ENCODE measurements at regions not wholly inside any gene's neighbourhood (a gene's known extent, or its start where the extent isn't known, plus 50 kb on each side); places are given as distances from the start of the nearest gene placed in this dataset.

- CTCF ChIA-PET (ENCODE audit: unreplicated experiment), result no interaction called here
- no peak overlapping the region for H3K27ac ChIP-seq (ENCODE audit: low read depth, low read length, poor library complexity, severe bottlenecking)
- intact Hi-C loops (cut with micrococcal nuclease; ENCODE audit: unreplicated experiment), result no loop called here
Observed at GRCh38 chr4:22203711-22204011, 255.1 kb upstream of the KCNIP4 start.

GRCh38 chr4:22202975-22203710 is 254.6 kb upstream of the KCNIP4 start:
- H3K9me3 ChIP-seq (ENCODE audit: low read length), result no peaks in the 10 kb centered on the region
- H3K9me2 ChIP-seq (ENCODE audit: insufficient read depth, low read length), result no peaks in the 10 kb centered on the region
- H2AFZ ChIP-seq (ENCODE audit: low read length), result no peak overlapping the region
- ChIA-PET CTCF (ENCODE audit: unreplicated experiment) (no interaction called here), POLR2A (interaction anchor here (0.7 kb wide), 1 partner anchor 8 kb away, joined by 3 read pairs; no protein-coding TSS in a partner anchor)
- intact Hi-C loops (cut with micrococcal nuclease; ENCODE audit: unreplicated experiment), result no loop called here
- no peak overlapping the region for H3K4me3 ChIP-seq (ENCODE audit: low read depth, low read length, poor library complexity, severe bottlenecking)
- BruUV-seq (replicated peaks), result no TSS peak
- no peak for DNase-seq (ENCODE audit: low spot score)
- H4K20me1 ChIP-seq (ENCODE audit: insufficient read depth, low read length), result no peaks in the 10 kb centered on the region
- no peak for TF ChIP-seq EZH2phosphoT487 (IDR thresholded peaks at IDR 0.05; ENCODE audit: borderline replicate concordance, low read depth, low read length)
- H3K79me2 ChIP-seq (ENCODE audit: insufficient read depth, low read depth, low read length), result no peaks in the 10 kb centered on the region
- H3K4me2 ChIP-seq (ENCODE audit: low read length), result no peak overlapping the region
- no peaks in the 10 kb centered on the region for H3K36me3 ChIP-seq (ENCODE audit: insufficient read depth, low read length)
- H3K4me1 ChIP-seq (ENCODE audit: insufficient read depth, low read length, poor library complexity, severe bottlenecking), result no peaks in the 10 kb centered on the region
- H3K27ac ChIP-seq (ENCODE audit: low read depth, low read length, poor library complexity, severe bottlenecking), result no peak overlapping the region

More at GRCh38 chr4:22203711-22204011, 255.1 kb upstream of the KCNIP4 start:
- Histone ChIP-seq H3K4me3 (ENCODE audit: low read depth, low read length, poor library complexity, severe bottlenecking) (no peak overlapping the region), H3K79me2 (ENCODE audit: insufficient read depth, low read depth, low read length) (no peaks in the 10 kb centered on the region), H3K4me2 (ENCODE audit: low read length) (no peak overlapping the region), H4K20me1 (ENCODE audit: insufficient read depth, low read length) (no peaks in the 10 kb centered on the region), H3K9me2 (ENCODE audit: insufficient read depth, low read length) (no peaks in the 10 kb centered on the region), H3K9me3 (ENCODE audit: low read length) (no peaks in the 10 kb centered on the region), H3K4me1 (ENCODE audit: insufficient read depth, low read length, poor library complexity, severe bottlenecking) (no peaks in the 10 kb centered on the region), H3K36me3 (ENCODE audit: insufficient read depth, low read length) (no peaks in the 10 kb centered on the region), H2AFZ (ENCODE audit: low read length) (no peak overlapping the region)
- no peak for TF ChIP-seq EZH2phosphoT487 (IDR thresholded peaks at IDR 0.05; ENCODE audit: borderline replicate concordance, low read depth, low read length)
- no peak for TF ChIP-seq CTCF (conservative IDR thresholded peaks at IDR 0.05; ENCODE audit: low read length)
- DNase-seq (ENCODE audit: low spot score), result no peak
- POLR2A ChIA-PET, result no interaction called here
- BruUV-seq (replicated peaks), result no TSS peak

GRCh38 chr4:22202246-22202974 is 253.8 kb upstream of the KCNIP4 start:
- CTCF ChIA-PET (ENCODE audit: unreplicated experiment), result no interaction called here
- Histone ChIP-seq H4K20me1 (ENCODE audit: insufficient read depth, low read length) (no peaks in the 10 kb centered on the region), H3K36me3 (ENCODE audit: insufficient read depth, low read length) (no peaks in the 10 kb centered on the region), H3K79me2 (ENCODE audit: insufficient read depth, low read depth, low read length) (no peaks in the 10 kb centered on the region), H3K9me2 (ENCODE audit: insufficient read depth, low read length) (no peaks in the 10 kb centered on the region), H2AFZ (ENCODE audit: low read length) (no peak overlapping the region), H3K4me2 (ENCODE audit: low read length) (no peak overlapping the region), H3K9me3 (ENCODE audit: low read length) (no peaks in the 10 kb centered on the region), H3K27ac (ENCODE audit: low read depth, low read length, poor library complexity, severe bottlenecking) (no peak overlapping the region), H3K4me3 (ENCODE audit: low read depth, low read length, poor library complexity, severe bottlenecking) (no peak overlapping the region), H3K4me1 (ENCODE audit: insufficient read depth, low read length, poor library complexity, severe bottlenecking) (no peaks in the 10 kb centered on the region)
- intact Hi-C loops (cut with micrococcal nuclease; ENCODE audit: unreplicated experiment), result no loop called here
- DNase-seq (ENCODE audit: low spot score), result no peak
- BruUV-seq (replicated peaks), result no TSS peak
- TF ChIP-seq EZH2phosphoT487 (IDR thresholded peaks at IDR 0.05; ENCODE audit: borderline replicate concordance, low read depth, low read length), result no peak
- no peak for TF ChIP-seq CTCF (conservative IDR thresholded peaks at IDR 0.05; ENCODE audit: low read length)
- POLR2A ChIA-PET, result interaction anchor here (0.7 kb wide), 1 partner anchor 9 kb away, joined by 3 read pairs; no protein-coding TSS in a partner anchor
